Lower leg skin (tissue), 4 donors: ENCODE measurements at regions not wholly inside any gene's neighbourhood (a gene's known extent, or its start where the extent isn't known, plus 50 kb on each side); places are given as distances from the start of the nearest gene placed in this dataset.

Experiments
- DNase-seq, 2 donors: peaks; one replicate each; pipeline ENCODE4 v3.0.0-alpha.2; 2019; ENCODE audit warnings: low spot score in 2 of 2
- H3K4me3 ChIP-seq: fragments of 200-600 bp; sonication (generic); 2 replicates; pipeline ENCODE4 v1.5.1; 2017; ENCODE audit warnings: mild to moderate bottlenecking, low read depth; ENCODE audit not compliant: poor library complexity, severe bottlenecking
- CTCF ChIP-seq, 3 donors: fragments of 450-650 bp; IDR thresholded peaks; one replicate each; pipeline ENCODE4 v1.5.1; 2016; ENCODE audit warnings: antibody characterized with exemption in 3 of 3, mild to moderate bottlenecking in 3 of 3, moderate library complexity in 2 of 3
- POLR2A ChIP-seq, 2 donors: fragments of 450-650 bp; IDR thresholded peaks; one replicate each; pipeline ENCODE4 v1.6.1; 2016 to 2017; ENCODE audit warnings: antibody characterized with exemption in 2 of 2, mild to moderate bottlenecking in 1 of 2, moderate library complexity in 1 of 2
- WGBS, 2 donors: methylation state at CpG; one replicate each; pipeline ENCODE4 v1.1.5; 2018; 5-methylcytosine and 5-hydroxymethylcytosine counted together
- intact Hi-C: fragments of 100-400 bp; cut with DNase I; formaldehyde crosslinking; loops from one replicate; pipeline ENCODE4 v1.15.0; 2023; ENCODE audit warnings: low total_unique reads

DNA sequence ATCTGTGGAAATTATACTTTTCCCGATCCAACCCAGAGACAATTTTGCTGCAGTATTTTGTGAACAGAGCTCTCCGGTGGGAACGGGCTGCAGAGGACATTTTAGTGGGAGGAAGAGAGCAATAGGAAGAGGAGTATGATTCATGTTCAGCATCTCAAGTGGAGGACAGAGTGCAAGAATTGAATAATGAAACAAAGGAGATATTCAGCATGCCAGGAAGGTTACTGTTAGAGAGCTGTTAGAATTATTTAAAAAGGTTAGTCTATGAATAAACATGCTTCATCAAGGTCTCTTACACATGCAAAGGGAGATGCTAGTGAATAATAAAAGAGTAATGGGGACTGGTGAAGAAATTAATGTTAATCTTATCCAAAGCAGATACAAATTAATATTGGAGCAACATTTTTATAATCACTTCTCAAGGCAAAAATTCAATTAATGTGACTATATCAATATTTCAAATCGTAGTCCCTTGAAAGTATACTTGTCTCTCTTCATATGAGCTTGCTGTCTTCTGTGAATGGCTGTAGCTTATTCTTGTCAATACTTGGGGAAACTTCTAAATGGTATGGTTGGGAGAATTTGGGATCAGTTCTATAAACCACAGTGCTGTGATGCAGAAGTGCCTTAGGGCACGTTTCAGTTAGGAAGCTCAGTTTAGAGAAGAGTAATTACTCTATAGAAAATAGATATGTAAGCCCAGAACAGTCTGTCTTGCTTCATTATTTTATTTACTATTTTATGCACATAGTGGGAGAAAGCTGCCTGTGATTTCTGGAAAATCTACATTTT lies 1165.8 kb downstream of the OLFM4 start:
- intact Hi-C loops: no loop called here
- no peak for DNase-seq
- no peak for TF ChIP-seq POLR2A (IDR thresholded peaks at IDR 0.05)
- no peak for TF ChIP-seq CTCF (IDR thresholded peaks at IDR 0.05)

GRCh38 chr13:54196684-54197083 lies 1168.1 kb downstream of the OLFM4 start:
- H3K4me3 ChIP-seq: no peak overlapping the region
- no peak for TF ChIP-seq POLR2A (IDR thresholded peaks at IDR 0.05)
- TF ChIP-seq CTCF (IDR thresholded peaks at IDR 0.05): no peak
- intact Hi-C loops: no loop called here
- DNase-seq: no peak

More for the DNA sequence above, 1165.8 kb downstream of the OLFM4 start:
- WGBS, 2 donors: 70 to 74% methylated on average over 5 of the region's 5 CpGs
- H3K4me3 ChIP-seq: no peak overlapping the region

DNA sequence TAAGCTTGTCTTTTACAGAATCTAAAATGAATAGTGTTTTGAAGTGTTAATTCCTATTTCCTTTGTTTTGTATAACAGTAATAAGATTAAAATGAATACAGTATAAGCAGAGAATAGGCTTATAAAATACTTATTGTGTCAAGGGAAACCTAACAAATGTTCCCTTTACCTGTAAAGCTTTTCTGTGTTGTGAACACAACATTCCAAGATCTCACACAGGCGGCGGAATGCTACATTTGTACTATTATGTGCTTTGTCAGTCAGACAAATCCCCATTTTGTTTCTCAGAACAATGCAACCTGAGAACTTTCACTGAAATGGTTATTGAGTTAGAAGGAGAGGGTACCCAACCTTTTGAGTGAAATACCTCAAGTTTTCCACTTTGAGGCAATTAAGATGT lies 1170.3 kb downstream of the OLFM4 start:
- H3K4me3 ChIP-seq: no peak overlapping the region
- TF ChIP-seq CTCF (IDR thresholded peaks at IDR 0.05) (no peak), POLR2A (IDR thresholded peaks at IDR 0.05) (no peak)
- 92 to 98% methylated on average over 2 of the region's 2 CpGs for whole genome bisulfite sequencing, 2 donors
- intact Hi-C loops: no loop called here
- no peak for DNase-seq

DNA sequence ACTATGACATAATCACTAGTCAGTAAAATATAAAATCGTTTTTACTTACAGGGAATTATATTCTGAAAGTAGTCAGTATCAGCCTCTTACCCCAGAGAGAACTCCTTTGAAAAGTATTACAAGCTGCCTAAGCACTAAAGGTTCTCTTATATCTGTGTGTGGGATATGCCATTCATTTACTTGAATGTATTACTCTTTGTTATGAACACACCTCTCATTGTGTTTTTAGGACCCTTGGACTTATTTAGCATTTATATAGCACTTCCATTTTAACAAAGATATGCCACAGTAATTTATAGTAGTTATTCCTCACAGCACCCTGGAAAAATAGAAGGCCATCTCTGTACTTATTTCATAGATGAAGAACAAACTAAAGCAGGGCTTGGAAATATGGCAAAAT lies 1178.0 kb downstream of the OLFM4 start:
- DNase-seq: no peak
- intact Hi-C loops: no loop called here
- 52 to 54% methylated on average over 1 of the region's 1 CpG for WGBS, 2 donors
- TF ChIP-seq POLR2A (IDR thresholded peaks at IDR 0.05) (no peak), CTCF (IDR thresholded peaks at IDR 0.05) (no peak)
- no peak overlapping the region for H3K4me3 ChIP-seq

DNA sequence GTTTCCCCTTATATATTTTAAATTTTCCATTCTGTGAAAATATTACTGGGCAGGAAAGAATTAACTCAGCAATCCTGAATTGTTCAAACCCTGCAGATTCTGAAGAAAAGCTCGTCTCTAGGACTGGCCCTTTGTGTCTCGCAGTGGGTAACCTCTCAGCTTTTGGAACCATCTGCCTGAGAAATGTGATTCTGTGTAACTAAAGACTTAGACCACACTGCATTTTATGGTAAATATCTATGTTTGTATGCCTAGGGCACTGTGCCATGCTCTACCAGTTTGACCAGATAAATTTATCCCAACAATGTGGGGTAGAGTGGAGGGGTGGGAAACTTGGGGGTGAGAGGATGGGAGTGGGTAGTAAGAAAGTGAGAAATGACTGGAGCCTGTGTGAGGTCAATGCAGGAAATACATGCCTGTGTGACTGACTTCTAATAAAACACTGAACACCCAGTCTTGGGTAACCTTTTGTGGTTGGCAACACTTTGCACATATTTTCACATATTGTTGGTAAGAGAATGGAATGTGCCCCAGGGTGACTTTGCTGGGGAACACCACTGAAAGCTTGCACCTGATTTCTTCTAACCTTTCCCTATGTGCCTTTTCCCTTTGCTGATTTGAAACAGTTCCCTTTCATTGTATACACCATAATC lies 1181.9 kb downstream of the OLFM4 start:
- WGBS, 2 donors: 49 to 51% methylated on average over 2 of the region's 2 CpGs
- no peak overlapping the region for H3K4me3 ChIP-seq
- no peak for TF ChIP-seq POLR2A (IDR thresholded peaks at IDR 0.05)
- no peak for TF ChIP-seq CTCF (IDR thresholded peaks at IDR 0.05)
- peak in 1 of 2 donors; percentile 35 for DNase-seq
- intact Hi-C loops: no loop called here
